ENCODE measurements at regions not wholly inside any gene's neighbourhood (a gene's known extent, or its start where the extent isn't known, plus 50 kb on each side); places are given as distances from the start of the nearest gene placed in this dataset.

DNA sequence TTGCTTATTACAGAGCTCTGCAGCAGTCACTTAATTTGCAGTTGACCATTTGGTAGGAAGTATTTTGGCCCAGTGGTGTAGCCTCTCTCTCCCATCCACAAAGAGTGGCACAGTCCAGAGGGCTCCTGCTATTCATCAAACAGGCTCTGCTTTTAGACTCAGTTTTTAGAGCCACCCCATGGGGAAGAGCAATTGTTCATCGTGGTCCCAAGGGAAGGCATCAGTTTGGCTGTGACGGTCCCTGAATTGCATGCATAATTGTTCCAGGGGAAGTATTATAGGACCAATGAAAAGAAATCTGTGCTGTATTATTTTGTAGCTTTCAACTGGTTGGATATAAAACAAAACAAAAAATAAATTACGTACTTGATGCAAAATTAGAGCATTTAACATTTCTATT is 799.0 kb downstream of the DACH1 start:
- no peak for DNase-seq
- Histone ChIP-seq H3K36me3 (no peaks in the 10 kb centered on the region), H3K27me3 (no peaks in the 10 kb centered on the region), H3K9me3 (no peaks in the 10 kb centered on the region), H3K4me3 (no peak overlapping the region), H3K27ac (no peak overlapping the region), H3K4me1 (no peaks in the 10 kb centered on the region)
- intact Hi-C loops (cut with DNase I) = no loop called here
- TF ChIP-seq POLR2AphosphoS5 (IDR thresholded peaks at IDR 0.05) (no peak), EP300 (IDR thresholded peaks at IDR 0.05) (no peak), POLR2A (IDR thresholded peaks at IDR 0.05) (no peak)
- TF ChIP-seq, protein P1, sequence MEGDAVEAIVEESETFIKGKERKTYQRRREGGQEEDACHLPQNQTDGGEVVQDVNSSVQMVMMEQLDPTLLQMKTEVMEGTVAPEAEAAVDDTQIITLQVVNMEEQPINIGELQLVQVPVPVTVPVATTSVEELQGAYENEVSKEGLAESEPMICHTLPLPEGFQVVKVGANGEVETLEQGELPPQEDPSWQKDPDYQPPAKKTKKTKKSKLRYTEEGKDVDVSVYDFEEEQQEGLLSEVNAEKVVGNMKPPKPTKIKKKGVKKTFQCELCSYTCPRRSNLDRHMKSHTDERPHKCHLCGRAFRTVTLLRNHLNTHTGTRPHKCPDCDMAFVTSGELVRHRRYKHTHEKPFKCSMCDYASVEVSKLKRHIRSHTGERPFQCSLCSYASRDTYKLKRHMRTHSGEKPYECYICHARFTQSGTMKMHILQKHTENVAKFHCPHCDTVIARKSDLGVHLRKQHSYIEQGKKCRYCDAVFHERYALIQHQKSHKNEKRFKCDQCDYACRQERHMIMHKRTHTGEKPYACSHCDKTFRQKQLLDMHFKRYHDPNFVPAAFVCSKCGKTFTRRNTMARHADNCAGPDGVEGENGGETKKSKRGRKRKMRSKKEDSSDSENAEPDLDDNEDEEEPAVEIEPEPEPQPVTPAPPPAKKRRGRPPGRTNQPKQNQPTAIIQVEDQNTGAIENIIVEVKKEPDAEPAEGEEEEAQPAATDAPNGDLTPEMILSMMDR (IDR thresholded peaks at IDR 0.05) = no peak
- WGBS, 2 donors = 76 to 85% methylated on average over 3 of the region's 3 CpGs

DNA sequence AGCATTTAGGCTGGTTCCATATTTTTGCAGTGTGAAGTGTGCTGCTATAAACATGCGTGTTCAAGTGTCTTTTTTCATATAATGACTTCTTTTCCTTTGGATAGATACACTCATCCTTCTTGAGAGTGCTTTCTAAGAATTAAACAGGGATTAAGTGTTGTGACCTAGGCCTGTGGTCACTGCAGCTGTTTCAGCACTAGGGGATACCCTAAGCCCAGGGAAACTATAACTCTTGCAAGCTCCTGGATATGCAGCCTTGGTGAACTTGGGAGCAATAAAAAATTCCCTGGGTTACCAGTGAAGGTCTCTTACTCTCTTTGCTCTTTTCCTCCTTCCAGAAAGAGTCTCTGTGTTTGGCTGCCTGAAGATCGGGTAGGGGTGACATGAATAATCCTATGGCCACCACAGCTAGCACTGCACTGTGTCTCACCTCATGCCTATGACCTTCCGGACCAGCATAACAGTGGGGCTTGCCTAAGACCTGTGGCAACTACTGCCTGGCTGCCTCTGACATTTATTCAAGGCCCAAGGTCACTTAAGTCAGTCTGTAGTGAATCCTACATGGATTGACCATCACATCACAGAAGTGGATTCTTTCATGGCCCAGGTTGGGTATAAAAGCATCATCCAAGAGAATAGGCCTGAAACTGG is 799.7 kb downstream of the DACH1 start:
- no peak overlapping the region for H3K27ac ChIP-seq
- H3K9me3 ChIP-seq = peaks cover 0 to 3% (median 0%) of the 10 kb centered on the region in 4 donors
- H3K27me3 ChIP-seq = no peaks in the 10 kb centered on the region
- TF ChIP-seq POLR2A (IDR thresholded peaks at IDR 0.05) (no peak), POLR2AphosphoS5 (IDR thresholded peaks at IDR 0.05) (no peak), EP300 (IDR thresholded peaks at IDR 0.05) (no peak)
- TF ChIP-seq, protein P1 (IDR thresholded peaks at IDR 0.05) = no peak
- intact Hi-C loops (cut with DNase I) = no loop called here
- H3K36me3 ChIP-seq = no peaks in the 10 kb centered on the region
- H3K4me1 ChIP-seq = no peaks in the 10 kb centered on the region
- no peak for DNase-seq
- no peak overlapping the region for H3K4me3 ChIP-seq
- 71 to 90% methylated on average over 3 of the region's 3 CpGs for WGBS, 2 donors

DNA sequence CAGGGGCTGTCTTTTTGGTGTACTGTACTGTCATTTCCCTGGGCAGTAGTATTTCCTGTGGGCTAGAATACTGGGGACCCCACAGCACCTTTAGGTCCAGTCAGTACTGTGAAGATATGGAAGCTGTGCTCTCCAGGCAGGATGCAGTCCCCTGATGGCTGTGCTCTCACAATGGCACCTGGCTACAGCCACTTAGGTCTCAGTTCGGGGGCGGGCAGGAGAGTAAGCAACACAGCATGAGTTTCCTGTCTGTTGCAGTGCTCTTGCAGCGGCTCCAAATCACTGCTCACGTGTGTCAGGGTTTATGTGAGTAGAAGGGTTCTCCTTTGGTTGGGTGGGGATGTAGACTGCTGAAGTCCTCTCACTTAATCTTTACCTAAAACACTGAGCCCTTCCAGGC is 810.4 kb downstream of the DACH1 start:
- intact Hi-C loops (cut with DNase I) = no loop called here
- TF ChIP-seq, protein P1 (IDR thresholded peaks at IDR 0.05) = no peak
- TF ChIP-seq POLR2AphosphoS5 (IDR thresholded peaks at IDR 0.05) (no peak), EP300 (IDR thresholded peaks at IDR 0.05) (no peak), POLR2A (IDR thresholded peaks at IDR 0.05) (no peak)
- Histone ChIP-seq H3K9me3 (peaks cover 0 to 3% (median 0%) of the 10 kb centered on the region in 4 donors), H3K27me3 (no peaks in the 10 kb centered on the region), H3K4me3 (no peak overlapping the region), H3K36me3 (no peaks in the 10 kb centered on the region), H3K27ac (no peak overlapping the region), H3K4me1 (no peaks in the 10 kb centered on the region)
- DNase-seq = no peak
- WGBS, 2 donors = 71 to 82% methylated on average over 4 of the region's 4 CpGs

DNA sequence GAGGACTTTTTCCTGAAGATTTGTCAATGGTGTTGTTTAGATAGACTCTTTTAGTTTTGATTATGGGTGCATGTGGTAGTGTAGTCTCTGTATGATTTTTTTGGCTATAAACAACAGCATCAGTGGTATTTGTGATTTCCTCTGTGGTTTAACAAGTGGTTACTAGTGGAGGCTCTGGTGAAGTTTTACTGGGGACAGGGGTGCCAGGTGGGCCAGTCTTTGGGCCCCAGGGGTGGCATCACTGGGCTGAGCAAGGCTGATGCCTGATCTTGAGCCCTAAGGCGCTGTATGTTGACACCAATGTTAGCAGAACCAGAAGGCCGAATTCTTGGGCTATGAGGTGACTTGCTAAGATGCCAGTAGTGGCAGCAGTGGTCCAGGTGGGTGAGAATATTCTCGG is 811.4 kb downstream of the DACH1 start:
- H3K36me3 ChIP-seq = no peaks in the 10 kb centered on the region
- no peaks in the 10 kb centered on the region for H3K27me3 ChIP-seq
- H3K9me3 ChIP-seq = peaks cover 0 to 3% (median 0%) of the 10 kb centered on the region in 4 donors
- H3K4me1 ChIP-seq = no peaks in the 10 kb centered on the region
- no peak for DNase-seq
- WGBS, 2 donors = 73 to 81% methylated on average over 3 of the region's 3 CpGs
- H3K4me3 ChIP-seq = no peak overlapping the region
- H3K27ac ChIP-seq = no peak overlapping the region
- TF ChIP-seq POLR2AphosphoS5 (IDR thresholded peaks at IDR 0.05) (no peak), EP300 (IDR thresholded peaks at IDR 0.05) (no peak), POLR2A (IDR thresholded peaks at IDR 0.05) (no peak)
- TF ChIP-seq, protein P1 (IDR thresholded peaks at IDR 0.05) = no peak
- intact Hi-C loops (cut with DNase I) = no loop called here

DNA sequence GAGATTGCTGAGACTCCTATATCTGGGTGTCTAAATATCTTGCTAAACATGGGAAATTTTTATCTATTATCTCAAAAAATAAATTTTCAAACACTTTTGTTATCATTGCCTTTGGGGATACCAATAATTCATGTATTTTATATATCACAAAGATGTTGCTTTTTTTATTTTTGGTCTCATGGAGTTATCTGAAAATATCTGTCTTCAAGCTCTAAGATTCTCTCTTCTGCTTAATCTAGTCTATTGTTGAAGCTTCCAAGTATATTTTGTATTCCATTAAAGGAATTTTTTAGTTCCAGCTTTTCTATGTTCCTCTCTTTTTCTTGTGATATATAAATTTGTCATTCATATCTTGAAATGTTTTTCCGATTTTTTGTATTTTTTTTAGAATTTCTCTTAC is 812.0 kb downstream of the DACH1 start:
- no peaks in the 10 kb centered on the region for H3K27me3 ChIP-seq

More for the DNA sequence above, 812.0 kb downstream of the DACH1 start:
- DNase-seq = no peak
- H3K4me3 ChIP-seq = no peak overlapping the region
- no peak for TF ChIP-seq POLR2AphosphoS5 (IDR thresholded peaks at IDR 0.05)
- TF ChIP-seq POLR2A (IDR thresholded peaks at IDR 0.05) = no peak
- no peak for TF ChIP-seq EP300 (IDR thresholded peaks at IDR 0.05)
- TF ChIP-seq, protein P1 (IDR thresholded peaks at IDR 0.05) = no peak
- H3K4me1 ChIP-seq = no peaks in the 10 kb centered on the region
- H3K9me3 ChIP-seq = peaks cover 0 to 3% (median 0%) of the 10 kb centered on the region in 4 donors
- 90% methylated on average over 1 of the region's 1 CpG for WGBS, 2 donors
- no peaks in the 10 kb centered on the region for H3K36me3 ChIP-seq
- intact Hi-C loops (cut with DNase I) = no loop called here
- H3K27ac ChIP-seq = no peak overlapping the region

All from sigmoid colon (tissue), 6 donors.